Skeletal muscle tissue (tissue), 3 donors: ENCODE measurements at regions not wholly inside any gene's neighbourhood (a gene's known extent, or its start where the extent isn't known, plus 50 kb on each side); places are given as distances from the start of the nearest gene placed in this dataset.

Experiments used
- H3K27ac ChIP-seq: one replicate; pipeline ENCODE4 v1.7.0; 2013; ENCODE audit warnings: mild to moderate bottlenecking, low read depth, low read length, inconsistent platforms
- H3K27me3 ChIP-seq, 3 donors: one replicate each; pipeline ENCODE4 v1.7.0; 2013; ENCODE audit warnings: low read length in 3 of 3; ENCODE audit not compliant: control insufficient read depth in 3 of 3, insufficient read depth in 3 of 3
- H3K36me3 ChIP-seq, 3 donors: one replicate each; pipeline ENCODE4 v1.7.0; 2013; ENCODE audit warnings: low read length in 3 of 3; ENCODE audit not compliant: control insufficient read depth in 3 of 3, insufficient read depth in 3 of 3
- H3K4me1 ChIP-seq, 3 donors: one replicate each; pipeline ENCODE4 v1.7.0; 2013; ENCODE audit warnings: low read length in 3 of 3, mild to moderate bottlenecking in 3 of 3; ENCODE audit not compliant: control insufficient read depth in 3 of 3, insufficient read depth in 3 of 3
- H3K4me3 ChIP-seq, 3 donors: one replicate each; pipeline ENCODE4 v1.7.0; 2013; ENCODE audit warnings: low read length in 3 of 3
- H3K9ac ChIP-seq, 3 donors: one replicate each; pipeline ENCODE4 v1.7.0; 2013; ENCODE audit warnings: low read length in 3 of 3, mild to moderate bottlenecking in 3 of 3, moderate library complexity in 2 of 3, low read depth in 1 of 3
- H3K9me3 ChIP-seq, 3 donors: one replicate each; pipeline ENCODE4 v1.7.0; 2013; ENCODE audit warnings: low read length in 3 of 3; ENCODE audit not compliant: control insufficient read depth in 3 of 3
- donor health status: Osteomylitis.

GRCh38 chr14:101332281-101332680 lies 229.0 kb upstream of the DIO3 start:
- Histone ChIP-seq H3K27me3 (peaks cover 4 to 17% (median 4%) of the 10 kb centered on the region in 3 donors), H3K9me3 (no peaks in the 10 kb centered on the region)

DNA sequence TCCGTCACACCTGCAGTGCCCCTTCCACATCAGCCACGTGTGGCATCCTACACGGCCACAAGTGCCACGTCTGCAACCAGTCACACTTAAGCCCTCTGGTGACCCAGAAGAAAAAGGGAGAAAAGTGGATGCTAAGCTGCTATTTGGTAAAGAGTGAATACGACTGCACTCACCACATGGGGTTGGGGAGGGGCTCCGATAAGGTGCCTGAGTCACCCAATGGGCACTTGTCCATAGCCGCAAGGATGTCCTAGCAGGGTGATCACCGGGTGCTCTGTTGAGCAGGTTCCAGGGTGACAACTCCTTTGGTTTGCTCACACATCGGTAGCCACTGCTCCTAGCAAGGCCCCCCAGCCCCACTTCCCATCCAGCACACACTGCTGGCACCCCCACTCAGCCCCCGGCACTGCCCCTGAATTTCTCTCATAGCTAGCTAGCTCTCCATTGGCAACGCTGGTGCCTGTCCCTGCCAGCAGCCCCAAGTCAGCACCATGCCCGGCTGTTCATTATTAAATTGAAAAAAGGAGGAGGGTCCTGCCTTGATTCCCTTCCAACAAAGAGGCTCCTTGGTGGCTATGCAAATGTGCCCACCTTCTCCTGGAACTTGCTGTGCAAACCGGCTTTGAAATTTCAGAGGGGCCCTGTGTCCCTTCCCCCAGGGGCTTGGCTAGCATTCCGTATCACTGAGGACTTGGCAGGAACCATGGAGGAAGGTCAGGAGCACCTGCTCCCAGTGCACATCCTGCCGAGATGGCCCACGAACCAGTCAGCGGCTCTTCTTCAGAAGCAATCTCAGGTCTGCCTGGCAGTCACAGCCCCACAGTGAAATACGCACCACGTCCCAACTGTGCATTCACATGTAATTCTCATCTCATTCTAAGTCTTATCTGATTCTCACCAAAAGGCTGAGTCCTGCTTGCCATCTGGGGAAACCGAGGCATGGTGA lies 227.7 kb upstream of the DIO3 start:
- Histone ChIP-seq H3K9ac (no peak overlapping the region), H3K9me3 (no peaks in the 10 kb centered on the region), H3K36me3 (no peaks in the 10 kb centered on the region), H3K4me3 (no peak overlapping the region), H3K4me1 (no peaks in the 10 kb centered on the region), H3K27ac (no peak overlapping the region), H3K27me3 (peaks cover 4 to 18% (median 4%) of the 10 kb centered on the region in 3 donors)

More at GRCh38 chr14:101332281-101332680, 229.0 kb upstream of the DIO3 start:
- Histone ChIP-seq H3K36me3 (no peaks in the 10 kb centered on the region), H3K27ac (no peak overlapping the region), H3K9ac (no peak overlapping the region), H3K4me1 (no peaks in the 10 kb centered on the region), H3K4me3 (no peak overlapping the region)

- H3K27me3 ChIP-seq = peaks cover 4 to 20% (median 4%) of the 10 kb centered on the region in 3 donors
- H3K9ac ChIP-seq = no peak overlapping the region
- H3K4me1 ChIP-seq = no peaks in the 10 kb centered on the region
- H3K27ac ChIP-seq = no peak overlapping the region
- H3K36me3 ChIP-seq = no peaks in the 10 kb centered on the region
- H3K4me3 ChIP-seq = no peak overlapping the region
- H3K9me3 ChIP-seq = no peaks in the 10 kb centered on the region
These were observed 226.6 kb upstream of the DIO3 start for GRCh38 chr14:101334656-101335055.

GRCh38 chr14:101335061-101335661 lies 226.1 kb upstream of the DIO3 start:
- no peak overlapping the region for H3K27ac ChIP-seq
- no peak overlapping the region for H3K9ac ChIP-seq
- peaks cover 4 to 18% (median 4%) of the 10 kb centered on the region in 3 donors for H3K27me3 ChIP-seq
- no peaks in the 10 kb centered on the region for H3K9me3 ChIP-seq
- H3K36me3 ChIP-seq = no peaks in the 10 kb centered on the region
- no peak overlapping the region for H3K4me3 ChIP-seq
- H3K4me1 ChIP-seq = no peaks in the 10 kb centered on the region

GRCh38 chr14:101336183-101336582 lies 225.1 kb upstream of the DIO3 start:
- H3K9me3 ChIP-seq = no peaks in the 10 kb centered on the region
- H3K4me1 ChIP-seq = no peaks in the 10 kb centered on the region
- no peak overlapping the region for H3K27ac ChIP-seq
- no peak overlapping the region for H3K4me3 ChIP-seq
- no peak overlapping the region for H3K9ac ChIP-seq
- H3K36me3 ChIP-seq = no peaks in the 10 kb centered on the region
- H3K27me3 ChIP-seq = peaks cover 4 to 20% (median 6%) of the 10 kb centered on the region in 3 donors

GRCh38 chr14:101337053-101337452 lies 224.2 kb upstream of the DIO3 start:
- Histone ChIP-seq H3K9me3 (no peaks in the 10 kb centered on the region), H3K27me3 (peaks cover 2 to 18% (median 4%) of the 10 kb centered on the region in 3 donors), H3K4me1 (no peaks in the 10 kb centered on the region), H3K4me3 (no peak overlapping the region), H3K27ac (no peak overlapping the region), H3K9ac (no peak overlapping the region), H3K36me3 (no peaks in the 10 kb centered on the region)

GRCh38 chr14:101340556-101340955 lies 220.7 kb upstream of the DIO3 start:
- Histone ChIP-seq H3K9ac (no peak overlapping the region), H3K36me3 (no peaks in the 10 kb centered on the region), H3K9me3 (no peaks in the 10 kb centered on the region), H3K4me1 (no peaks in the 10 kb centered on the region), H3K4me3 (no peak overlapping the region), H3K27me3 (peaks cover 0 to 12% (median 2%) of the 10 kb centered on the region in 3 donors), H3K27ac (no peak overlapping the region)

GRCh38 chr14:101347893-101348777 lies 213.2 kb upstream of the DIO3 start:
- no peak overlapping the region for H3K27ac ChIP-seq

DNA sequence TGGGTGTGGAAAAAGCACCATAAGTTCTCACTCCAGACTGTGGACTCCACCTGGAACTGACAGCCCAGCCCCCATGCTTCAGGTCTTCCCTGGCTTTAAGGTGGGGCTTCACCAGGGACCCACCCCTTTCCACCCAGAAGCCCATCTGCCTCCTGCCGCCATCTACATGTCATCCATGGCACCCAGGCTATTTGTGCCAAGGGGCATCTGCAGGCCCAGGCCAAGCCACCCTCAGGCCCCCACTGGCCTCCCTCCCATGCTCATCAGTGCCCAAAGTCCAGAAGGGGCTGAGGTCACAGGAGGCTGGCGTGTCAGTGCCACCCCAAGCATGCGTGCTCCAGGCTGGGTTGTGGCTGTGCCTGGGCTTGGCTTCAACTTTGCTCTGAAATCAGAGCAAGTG lies 212.2 kb upstream of the DIO3 start:
- Histone ChIP-seq H3K9me3 (peaks cover 2 to 10% (median 6%) of the 10 kb centered on the region in 3 donors), H3K4me3 (no peak overlapping the region), H3K27ac (no peak overlapping the region), H3K4me1 (no peaks in the 10 kb centered on the region), H3K36me3 (no peaks in the 10 kb centered on the region), H3K9ac (no peak overlapping the region), H3K27me3 (no peaks in the 10 kb centered on the region)

More at GRCh38 chr14:101347893-101348777, 213.2 kb upstream of the DIO3 start:
- Histone ChIP-seq H3K9me3 (peaks cover 0 to 6% (median 2%) of the 10 kb centered on the region in 3 donors), H3K4me1 (no peaks in the 10 kb centered on the region), H3K9ac (no peak overlapping the region), H3K27me3 (no peaks in the 10 kb centered on the region), H3K36me3 (no peaks in the 10 kb centered on the region), H3K4me3 (no peak overlapping the region)
